ENCODE measurements at regions not wholly inside any gene's neighbourhood (a gene's known extent, or its start where the extent isn't known, plus 50 kb on each side); places are given as distances from the start of the nearest gene placed in this dataset.

GRCh38 chr1:30447080-30447479 lies 276.3 kb downstream of the MATN1 start:
- peak; percentile 23 for DNase-seq
- no peak for TF ChIP-seq CTCF (IDR thresholded peaks at IDR 0.05 in 8 of 11, conservative IDR thresholded peaks at IDR 0.05 in 3 of 11)
- TF ChIP-seq POLR2A (IDR thresholded peaks at IDR 0.05), result no peak
- TF ChIP-seq POLR2AphosphoS5 (IDR thresholded peaks at IDR 0.05), result no peak
- H3K4me1 ChIP-seq, result no peaks in the 10 kb centered on the region
- H3K4me3 ChIP-seq, result no peak overlapping the region
- H3K36me3 ChIP-seq, result no peaks in the 10 kb centered on the region
- H3K27me3 ChIP-seq (replicated peaks in 1 of 7), result peaks cover 0 to 23% (median 0%) of the 10 kb centered on the region in 7 donors
- 43 to 82% (median 58%) methylated on average over 6 of the region's 6 CpGs for WGBS, 5 donors
- H3K9me3 ChIP-seq, result peaks cover 0 to 5% (median 0%) of the 10 kb centered on the region in 8 donors
- no peak overlapping the region for H3K27ac ChIP-seq
- intact Hi-C loops (cut with DNase I; ENCODE audit: low total_unique reads), result no loop called here

- H3K9me3 ChIP-seq, result peaks cover 0 to 5% (median 0%) of the 10 kb centered on the region in 8 donors
- H3K4me3 ChIP-seq, result no peak overlapping the region
- intact Hi-C loops (cut with DNase I; ENCODE audit: low total_unique reads), result no loop called here
- peaks cover 0 to 23% (median 0%) of the 10 kb centered on the region in 7 donors for H3K27me3 ChIP-seq (replicated peaks in 1 of 7)
- 32 to 69% (median 56%) methylated on average over 8 to 9 of the region's 9 CpGs for WGBS, 5 donors
- H3K4me1 ChIP-seq, result no peaks in the 10 kb centered on the region
- no peak overlapping the region for H3K27ac ChIP-seq
- TF ChIP-seq CTCF (IDR thresholded peaks at IDR 0.05 in 8 of 11, conservative IDR thresholded peaks at IDR 0.05 in 3 of 11) (no peak), POLR2A (IDR thresholded peaks at IDR 0.05) (no peak), POLR2AphosphoS5 (IDR thresholded peaks at IDR 0.05) (no peak)
- H3K36me3 ChIP-seq, result no peaks in the 10 kb centered on the region
- peak; percentile 41 for DNase-seq
Observed at GRCh38 chr1:30446508-30446907, 276.9 kb downstream of the MATN1 start.

GRCh38 chr1:30446095-30446494 lies 277.3 kb downstream of the MATN1 start:
- Histone ChIP-seq H3K4me1 (no peaks in the 10 kb centered on the region), H3K27me3 (replicated peaks in 1 of 7) (peaks cover 0 to 23% (median 0%) of the 10 kb centered on the region in 7 donors), H3K4me3 (no peak overlapping the region), H3K27ac (no peak overlapping the region), H3K9me3 (peaks cover 0 to 5% (median 0%) of the 10 kb centered on the region in 8 donors), H3K36me3 (no peaks in the 10 kb centered on the region)
- WGBS, 5 donors, result 55 to 69% (median 63%) methylated on average over 11 of the region's 11 CpGs
- peak; percentile 64 for DNase-seq
- intact Hi-C loops (cut with DNase I; ENCODE audit: low total_unique reads), result no loop called here
- TF ChIP-seq POLR2A (IDR thresholded peaks at IDR 0.05) (no peak), POLR2AphosphoS5 (IDR thresholded peaks at IDR 0.05) (no peak), CTCF (IDR thresholded peaks at IDR 0.05 in 8 of 11, conservative IDR thresholded peaks at IDR 0.05 in 3 of 11) (no peak)

GRCh38 chr1:30445449-30445848 lies 277.9 kb downstream of the MATN1 start:
- Histone ChIP-seq H3K27ac (no peak overlapping the region), H3K4me3 (no peak overlapping the region), H3K27me3 (replicated peaks in 1 of 7) (peaks cover 0 to 23% (median 0%) of the 10 kb centered on the region in 7 donors), H3K4me1 (no peaks in the 10 kb centered on the region), H3K9me3 (peaks cover 0 to 5% (median 0%) of the 10 kb centered on the region in 8 donors), H3K36me3 (no peaks in the 10 kb centered on the region)
- intact Hi-C loops (cut with DNase I; ENCODE audit: low total_unique reads), result no loop called here
- DNase-seq, result peak; percentile 40
- 63 to 80% (median 72%) methylated on average over 10 of the region's 10 CpGs for WGBS, 5 donors
- TF ChIP-seq POLR2A (IDR thresholded peaks at IDR 0.05) (no peak), POLR2AphosphoS5 (IDR thresholded peaks at IDR 0.05) (no peak), CTCF (IDR thresholded peaks at IDR 0.05 in 8 of 11, conservative IDR thresholded peaks at IDR 0.05 in 3 of 11) (no peak)

All from spleen (tissue), 11 donors.